Globus pallidus (tissue), 1 donor: ENCODE measurements at regions not wholly inside any gene's neighbourhood (a gene's known extent, or its start where the extent isn't known, plus 50 kb on each side); places are given as distances from the start of the nearest gene placed in this dataset.
"Not testable (repeated sequence)": the region's sequence is repeated elsewhere in the genome, so short reads cannot be mapped to it uniquely, and the experiment has no call there.

Source experiments
- DNase-seq: peaks from one replicate; pipeline ENCODE4 v3.0.0-alpha.2; 2015; ENCODE audit warnings: low spot score

DNA sequence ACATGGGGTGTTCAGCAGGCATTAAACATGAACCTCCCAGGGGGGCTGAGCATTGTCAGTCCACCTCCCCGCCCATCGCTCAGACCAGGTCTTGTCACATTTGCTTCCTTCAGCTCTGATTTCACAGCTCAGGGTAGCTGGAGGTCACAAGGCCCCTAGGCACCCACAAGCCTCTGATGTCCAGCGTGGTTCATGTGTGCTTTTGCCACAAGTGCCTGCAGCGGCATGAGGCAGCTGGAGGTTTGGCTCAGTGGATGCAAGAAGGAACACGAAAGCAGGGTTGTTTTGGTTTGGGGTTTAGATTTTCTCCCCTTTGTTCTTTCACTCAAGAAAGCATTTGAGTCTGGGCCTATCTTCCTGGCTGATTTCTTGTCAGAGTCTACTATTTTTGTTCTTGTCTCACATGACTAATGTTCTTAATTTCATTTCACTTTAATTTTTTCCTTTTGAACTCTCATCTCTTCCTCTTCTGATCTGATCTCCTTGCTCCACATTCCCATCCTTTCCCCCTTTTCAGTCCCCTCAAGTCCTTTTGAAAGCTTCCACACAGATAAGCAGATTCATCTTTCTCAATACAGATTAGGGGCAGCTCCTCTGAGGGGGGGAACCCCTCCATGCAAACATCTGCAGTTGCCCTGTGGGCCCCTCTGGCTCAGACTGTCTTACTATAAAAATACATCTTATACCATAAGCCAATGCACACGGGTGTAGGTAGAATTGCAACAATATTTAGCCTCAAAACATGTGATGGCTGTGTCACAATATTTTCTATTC, 68.1 kb upstream of the CEP85L start:
- no peak for DNase-seq

DNA sequence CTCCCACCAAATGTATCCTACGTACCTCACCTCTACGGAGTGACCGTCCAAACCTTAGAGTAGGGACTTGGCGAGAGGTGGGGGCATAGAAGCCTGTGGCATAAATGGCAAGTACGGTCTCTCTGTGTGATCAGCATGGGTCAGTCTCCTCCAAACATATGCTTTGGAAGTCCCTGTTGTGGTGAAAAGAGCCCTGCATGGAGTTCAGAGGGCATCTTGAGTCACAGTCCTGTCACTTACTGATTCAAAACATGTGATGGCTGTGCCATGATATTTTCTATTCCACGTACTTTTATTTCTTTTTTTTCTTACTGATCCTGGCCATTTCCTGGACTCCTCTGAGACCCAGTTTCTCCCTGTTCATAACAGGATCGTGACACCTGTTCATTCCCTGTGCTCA, 67.5 kb upstream of the CEP85L start:
- DNase-seq, result no peak

DNA sequence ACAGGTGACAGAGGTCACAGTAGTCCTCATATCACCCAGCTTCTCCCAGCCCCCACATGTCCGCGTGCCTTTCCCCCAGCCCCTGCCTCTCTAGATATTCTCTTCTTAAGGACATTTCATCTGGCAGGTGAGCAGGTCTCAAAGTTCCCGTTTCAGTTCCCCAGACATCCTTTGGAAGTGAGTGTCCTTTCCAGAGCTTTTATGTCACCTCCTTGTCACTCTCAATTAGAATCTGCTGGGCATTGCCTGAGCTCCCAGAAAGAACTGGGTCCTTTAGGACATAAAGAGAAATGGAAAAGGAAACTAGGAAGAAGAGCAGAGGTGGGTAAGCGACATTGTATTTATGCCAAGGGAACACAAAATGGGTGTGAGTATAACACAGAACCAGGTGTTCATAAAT, 66.9 kb upstream of the CEP85L start:
- DNase-seq, result no peak

DNA sequence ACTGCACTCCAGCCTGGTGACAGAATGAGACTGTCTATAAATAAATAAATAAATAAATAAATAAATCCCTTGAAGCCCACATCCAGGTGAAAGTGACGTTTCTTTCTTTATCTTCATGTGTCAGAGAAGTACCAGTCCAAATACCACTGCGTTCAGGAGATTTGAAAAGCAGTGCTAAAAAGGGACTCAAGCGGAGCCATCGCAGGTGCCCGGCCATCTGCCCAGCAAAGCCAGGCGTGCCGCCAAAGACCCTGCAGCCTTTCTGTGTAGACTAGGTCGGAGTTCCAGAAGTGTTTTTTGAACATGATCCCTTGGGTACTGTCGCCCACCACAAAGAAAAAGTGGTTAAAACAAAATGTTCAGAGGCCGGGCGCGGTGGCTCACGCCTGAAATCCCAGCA, 65.7 kb upstream of the CEP85L start:
- no peak for DNase-seq

DNA sequence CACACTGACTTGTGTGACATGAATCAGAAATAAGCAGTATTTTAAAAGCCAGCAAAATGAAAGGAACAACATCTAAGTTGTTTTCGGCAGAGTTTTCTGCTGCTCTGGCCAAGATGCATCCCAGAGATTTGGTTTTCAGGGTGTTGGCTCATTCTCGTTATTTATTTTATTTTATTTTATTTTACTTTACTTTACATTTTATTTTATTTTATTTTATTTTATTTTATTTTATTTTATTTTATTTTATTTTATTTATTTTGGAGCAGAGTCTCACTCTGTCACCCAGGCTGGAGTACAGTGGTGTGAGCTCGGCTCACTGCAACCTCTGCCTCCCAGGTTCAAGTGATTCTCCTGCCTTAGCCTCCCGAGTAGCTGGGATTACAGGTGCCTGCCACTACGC, 64.5 kb upstream of the CEP85L start:
- not testable (repeated sequence) for DNase-seq

DNA sequence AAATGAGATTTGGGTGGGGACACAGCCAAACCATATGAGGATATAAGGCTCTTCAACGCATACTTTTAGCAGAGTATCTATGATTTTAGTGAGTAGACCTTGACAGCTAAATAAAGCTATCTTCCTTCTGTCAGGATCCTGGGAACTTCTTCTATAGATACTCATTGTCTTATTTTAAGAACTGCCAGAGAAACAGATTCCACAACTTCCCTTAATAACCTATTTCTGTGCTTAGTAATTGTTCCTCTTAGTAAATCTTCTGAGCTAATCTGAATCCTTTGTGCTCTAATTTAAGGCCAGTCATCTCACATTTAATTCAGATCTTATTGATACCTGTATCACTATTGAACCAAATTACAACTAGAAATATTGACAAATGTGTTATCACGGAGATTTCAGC, 64.0 kb upstream of the CEP85L start:
- no peak for DNase-seq

DNA sequence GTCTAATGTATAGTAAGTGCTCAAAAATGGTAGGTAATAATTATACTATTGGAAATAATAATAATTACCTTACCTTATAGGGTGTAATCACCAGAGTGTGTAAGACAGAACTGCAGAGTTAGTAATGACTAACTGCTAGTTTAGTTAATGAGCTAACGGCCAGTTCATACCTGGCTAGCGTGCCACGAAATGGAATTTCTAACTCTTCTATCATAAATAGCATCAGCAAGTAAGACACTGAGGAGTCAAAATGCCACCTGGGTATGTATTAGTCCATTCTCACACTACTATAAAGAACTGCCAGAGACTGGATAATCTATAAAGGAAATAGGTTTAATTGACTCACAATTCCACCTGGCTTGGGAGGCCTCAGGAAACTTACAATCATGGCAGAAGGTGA, 63.4 kb upstream of the CEP85L start:
- no peak for DNase-seq

DNA sequence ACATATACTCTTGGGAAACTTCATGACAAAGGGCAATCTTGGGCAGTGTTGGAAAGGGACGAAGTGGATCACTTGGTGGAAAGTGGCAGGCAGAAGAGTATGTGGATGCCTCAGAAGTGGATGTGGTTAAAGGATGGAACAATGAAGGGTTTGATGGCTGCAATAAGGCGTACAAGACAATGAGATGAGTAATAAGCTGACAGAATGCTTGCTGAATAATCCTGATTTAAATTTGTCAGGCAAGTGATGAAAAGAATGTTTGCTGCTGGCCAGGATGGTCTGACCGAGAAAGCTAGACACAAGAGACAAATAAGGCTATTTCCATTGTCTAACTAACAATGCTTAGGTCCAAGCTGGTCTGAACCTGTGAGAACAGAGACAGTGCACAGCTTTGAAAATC, 61.6 kb upstream of the CEP85L start:
- DNase-seq, result peak; percentile 35

DNA sequence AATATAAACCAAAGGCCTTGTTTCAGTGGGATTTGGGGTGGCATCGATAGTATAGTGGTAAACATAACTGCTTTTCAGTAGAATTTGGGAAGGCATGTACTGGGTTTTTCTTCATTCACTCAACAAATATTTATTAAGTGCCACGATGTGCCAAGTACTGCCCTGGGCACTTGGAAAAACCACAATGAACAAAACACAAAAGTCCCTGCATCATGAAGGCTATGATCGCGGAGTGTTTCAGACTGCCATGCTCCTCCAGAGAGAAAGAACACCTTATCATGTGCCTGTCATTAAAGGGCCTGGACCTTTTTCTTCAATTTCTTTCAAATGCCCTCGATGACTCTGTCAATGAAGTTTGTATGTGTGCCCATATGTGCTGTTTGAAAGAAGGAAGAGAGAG, 59.2 kb upstream of the CEP85L start:
- no peak for DNase-seq

DNA sequence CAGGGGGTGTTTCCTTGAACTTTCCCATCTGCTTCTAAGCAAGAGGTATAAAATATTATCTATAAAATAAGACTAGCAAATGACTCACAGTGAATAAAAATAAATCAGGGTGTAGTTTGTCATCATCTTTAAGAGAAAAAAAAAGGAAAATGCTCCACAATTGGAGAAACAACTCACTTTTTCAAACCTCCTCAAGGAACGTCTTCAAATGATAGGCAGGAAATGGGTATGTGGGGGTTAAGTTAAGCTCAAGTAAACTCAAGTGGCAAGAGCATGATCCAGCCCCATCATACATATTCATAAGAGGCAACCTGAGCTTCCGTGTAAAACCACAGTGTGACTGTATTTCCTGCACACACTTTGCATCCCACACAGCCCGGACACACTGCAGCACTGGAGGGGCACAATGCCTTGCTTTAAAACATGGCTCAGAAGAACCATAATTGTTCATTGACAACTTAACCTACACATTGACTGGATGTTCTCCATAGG, 58.5 kb upstream of the CEP85L start:
- DNase-seq, result peak; percentile 20

DNA sequence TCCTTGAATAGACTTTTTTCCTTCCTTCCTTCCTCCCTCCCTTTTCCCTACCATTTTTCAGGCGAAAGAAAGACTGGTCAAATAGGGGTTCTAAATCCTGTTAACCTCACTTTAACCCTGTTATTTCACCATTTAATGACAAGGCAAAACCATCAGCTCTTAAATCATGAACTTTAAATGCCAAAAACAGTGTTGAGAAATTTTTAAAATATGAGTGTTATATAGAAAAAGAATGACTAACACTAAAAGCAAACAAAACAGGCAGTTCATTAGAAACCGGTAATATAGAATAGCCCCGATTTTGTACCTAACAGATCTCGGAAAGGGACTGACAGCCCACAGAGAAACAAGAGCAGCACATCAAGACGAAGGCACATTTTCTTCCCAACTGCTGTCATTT, 57.4 kb upstream of the CEP85L start:
- DNase-seq, result no peak

DNA sequence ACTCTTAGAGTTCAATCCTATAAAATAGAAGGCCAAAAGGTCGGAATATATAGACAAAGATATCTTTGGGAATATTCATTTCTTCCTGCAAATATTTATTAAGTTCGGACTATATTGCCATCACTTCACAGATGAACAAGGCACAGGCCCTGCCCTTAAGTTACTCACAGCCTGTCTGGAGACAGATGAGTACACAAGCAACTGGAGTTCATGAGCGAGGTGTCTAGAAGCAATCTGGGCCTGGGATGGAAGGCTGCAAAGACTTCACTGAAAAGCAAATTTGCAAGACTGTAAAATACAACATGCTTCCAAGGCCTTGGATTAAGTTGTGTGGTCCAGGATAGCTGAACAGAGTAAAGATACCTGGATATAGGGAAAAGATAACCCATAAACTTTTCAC, 56.7 kb upstream of the CEP85L start:
- DNase-seq, result no peak

DNA sequence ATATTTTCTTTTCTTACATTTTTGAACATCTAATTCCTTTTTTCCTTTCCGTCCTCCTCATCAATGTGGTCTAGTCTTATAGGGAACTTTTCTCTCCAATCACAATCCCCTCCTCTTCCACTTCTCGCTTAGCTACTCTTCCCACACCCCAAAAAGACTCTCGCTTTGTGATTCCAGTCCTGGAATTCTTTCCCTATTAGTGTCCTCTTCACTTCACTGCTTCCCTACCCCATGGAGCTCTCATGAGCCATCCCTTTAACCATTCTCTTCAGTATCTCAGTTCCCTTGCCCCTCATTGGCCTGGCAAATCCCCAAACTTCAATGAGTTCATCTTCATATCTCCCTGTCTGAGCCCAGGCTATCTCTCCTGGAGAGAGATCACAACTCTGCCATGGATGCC, 55.3 kb upstream of the CEP85L start:
- no peak for DNase-seq

DNA sequence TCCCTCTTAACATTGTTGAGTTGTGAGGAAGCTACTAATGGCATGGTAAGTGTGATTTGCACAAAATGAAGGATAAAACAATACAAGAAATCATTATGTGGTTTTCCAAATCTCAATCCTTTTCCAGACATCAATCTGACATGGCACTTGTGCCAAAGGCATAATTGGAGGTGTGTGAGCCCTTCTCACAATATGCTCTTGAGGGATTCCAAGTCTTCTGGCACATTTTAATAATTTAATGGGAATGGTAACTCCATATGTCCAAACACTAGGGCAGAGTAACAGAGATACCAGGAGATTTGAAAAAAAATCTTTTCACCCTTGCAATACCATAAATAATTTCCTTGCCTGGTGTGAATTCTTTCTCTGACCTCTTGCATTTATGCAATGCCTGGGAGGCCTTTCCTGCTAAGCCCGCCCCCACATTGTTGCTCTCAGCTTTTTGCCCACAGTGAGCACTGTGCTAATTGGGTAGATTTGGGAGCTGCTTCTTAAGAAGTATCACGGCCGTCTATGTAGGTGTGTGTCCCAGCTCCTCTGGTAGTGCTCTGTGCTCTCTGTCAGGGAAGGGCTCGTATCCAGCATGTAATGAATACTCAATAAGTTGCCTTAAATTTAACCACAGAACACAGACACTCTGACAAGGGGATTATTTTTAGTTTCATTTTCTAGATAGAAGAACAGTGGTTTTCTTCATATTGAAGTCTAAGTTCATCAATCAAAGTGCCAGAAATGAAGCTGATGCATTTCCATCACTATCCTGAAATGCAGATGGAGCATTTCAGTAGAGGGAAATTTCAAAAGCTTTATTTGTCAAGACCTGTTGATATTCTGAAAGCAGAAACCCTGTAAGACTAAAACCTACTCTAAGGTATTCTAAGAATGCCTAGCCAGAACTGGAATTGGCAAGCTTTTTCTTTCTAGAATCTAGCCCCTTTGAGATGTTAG, 54.4 kb upstream of the CEP85L start:
- no peak for DNase-seq

DNA sequence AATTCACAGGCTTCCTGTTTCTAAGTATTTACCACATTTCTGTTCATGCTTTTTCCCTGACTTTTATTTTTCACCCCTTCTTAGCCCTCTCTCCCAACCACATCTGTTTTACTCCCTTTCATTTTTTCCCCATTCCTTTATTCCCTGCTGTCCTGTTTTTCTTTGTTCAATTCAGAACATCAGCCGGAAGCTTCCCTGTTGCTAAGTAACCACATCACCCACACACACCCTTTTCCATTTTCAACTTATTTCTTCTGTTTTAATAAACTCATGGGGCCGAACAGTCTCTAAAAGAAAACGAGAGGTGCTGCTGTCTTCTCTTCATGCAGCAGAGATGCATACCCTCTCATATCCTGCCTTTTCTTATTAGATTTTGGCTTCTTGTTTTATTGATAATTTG, 53.5 kb upstream of the CEP85L start:
- no peak for DNase-seq

DNA sequence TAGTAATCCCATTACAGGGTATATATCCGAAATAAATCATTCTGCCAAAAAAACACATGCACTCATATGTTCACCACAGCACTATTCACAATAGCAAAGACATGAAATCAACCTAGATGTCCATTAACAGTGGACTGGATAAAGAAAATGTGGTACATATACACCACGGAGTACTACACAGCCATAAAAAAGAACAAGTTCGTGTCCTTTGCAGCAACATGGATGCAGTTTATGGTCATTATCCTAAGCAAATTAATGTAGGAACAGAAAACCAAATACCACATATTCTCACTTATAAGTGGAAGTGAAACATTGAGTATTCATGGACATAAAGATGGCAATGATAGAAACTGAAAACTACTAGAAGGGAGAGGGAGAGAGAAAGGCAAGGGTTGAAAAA, 49.9 kb upstream of the CEP85L start:
- not testable (repeated sequence) for DNase-seq
